ENCODE measurements at regions not wholly inside any gene's neighbourhood (a gene's known extent, or its start where the extent isn't known, plus 50 kb on each side); places are given as distances from the start of the nearest gene placed in this dataset.
"Not testable (repeated sequence)": the region's sequence is repeated elsewhere in the genome, so short reads cannot be mapped to it uniquely, and the experiment has no call there.

- no peaks in the 10 kb centered on the region for H3K4me1 ChIP-seq
- no peak overlapping the region for H3K27ac ChIP-seq
- H3K9me3 ChIP-seq = no peaks in the 10 kb centered on the region
- H3K36me3 ChIP-seq = no peaks in the 10 kb centered on the region
- no peaks in the 10 kb centered on the region for H3K27me3 ChIP-seq
- TF ChIP-seq CTCF (IDR thresholded peaks at IDR 0.05) = no peak
- H3K4me3 ChIP-seq = no peak overlapping the region
- DNase-seq (ENCODE audit: low spot score) = no peak
Measured at GRCh38 chr22:47616396-47617020, 854.1 kb downstream of the TBC1D22A start.

GRCh38 chr22:47615051-47615450, 852.6 kb downstream of the TBC1D22A start:
- H3K4me3 ChIP-seq = no peak overlapping the region
- H3K9me3 ChIP-seq = peaks cover 0 to 3% of the 10 kb centered on the region in 2 donors
- no peaks in the 10 kb centered on the region for H3K4me1 ChIP-seq
- TF ChIP-seq CTCF (IDR thresholded peaks at IDR 0.05) = no peak
- H3K36me3 ChIP-seq = no peaks in the 10 kb centered on the region
- no peak for DNase-seq (ENCODE audit: low spot score)
- no peak overlapping the region for H3K27ac ChIP-seq
- no peaks in the 10 kb centered on the region for H3K27me3 ChIP-seq

GRCh38 chr22:47613606-47614350, 851.3 kb downstream of the TBC1D22A start:
- Histone ChIP-seq H3K4me3 (no peak overlapping the region), H3K4me1 (no peaks in the 10 kb centered on the region), H3K27ac (no peak overlapping the region), H3K27me3 (no peaks in the 10 kb centered on the region), H3K9me3 (peaks cover 0 to 3% of the 10 kb centered on the region in 2 donors), H3K36me3 (no peaks in the 10 kb centered on the region)
- no peak for TF ChIP-seq CTCF (IDR thresholded peaks at IDR 0.05)
- DNase-seq (ENCODE audit: low spot score) = no peak

GRCh38 chr22:47613181-47613580, 850.7 kb downstream of the TBC1D22A start:
- not testable (repeated sequence) for H3K4me3 ChIP-seq; H3K36me3 ChIP-seq; H3K27ac ChIP-seq; H3K9me3 ChIP-seq; H3K4me1 ChIP-seq; H3K27me3 ChIP-seq; DNase-seq (ENCODE audit: low spot score)

GRCh38 chr22:47612311-47612910, 850.0 kb downstream of the TBC1D22A start:
- Histone ChIP-seq H3K4me1 (no peaks in the 10 kb centered on the region), H3K36me3 (no peaks in the 10 kb centered on the region), H3K4me3 (no peak overlapping the region), H3K9me3 (peaks cover 0 to 3% of the 10 kb centered on the region in 2 donors), H3K27me3 (no peaks in the 10 kb centered on the region), H3K27ac (no peak overlapping the region)
- no peak for DNase-seq (ENCODE audit: low spot score)
- TF ChIP-seq CTCF (IDR thresholded peaks at IDR 0.05) = no peak

- Histone ChIP-seq H3K4me3 (no peak overlapping the region), H3K27me3 (no peaks in the 10 kb centered on the region), H3K4me1 (no peaks in the 10 kb centered on the region), H3K36me3 (no peaks in the 10 kb centered on the region), H3K27ac (no peak overlapping the region), H3K9me3 (peaks cover 0 to 3% of the 10 kb centered on the region in 2 donors)
- no peak for TF ChIP-seq CTCF (IDR thresholded peaks at IDR 0.05)
- DNase-seq (ENCODE audit: low spot score) = no peak
Measured at GRCh38 chr22:47610764-47611163, 848.3 kb downstream of the TBC1D22A start.

Measured in right atrium auricular region (tissue), 2 donors.